Neuronal stem cell (in vitro differentiated cells): ENCODE measurements at regions not wholly inside any gene's neighbourhood (a gene's known extent, or its start where the extent isn't known, plus 50 kb on each side); places are given as distances from the start of the nearest gene placed in this dataset.
"Not testable (repeated sequence)": the region's sequence is repeated elsewhere in the genome, so short reads cannot be mapped to it uniquely, and the experiment has no call there.

Experiments
- DNase-seq: peaks from one replicate; pipeline ENCODE4 v3.0.0-alpha.2; 2013; ENCODE audit warnings: low spot score
- H2AFZ ChIP-seq: one replicate; pipeline ENCODE4 v1.6.1; 2013; ENCODE audit warnings: mild to moderate bottlenecking, low read length, inconsistent platforms
- H2AK5ac ChIP-seq: 2 replicates; pipeline ENCODE4 v1.6.1; 2013; ENCODE audit warnings: low read depth, mild to moderate bottlenecking, inconsistent platforms, low read length, moderate library complexity, mixed read lengths
- H2BK120ac ChIP-seq: 2 replicates; pipeline ENCODE4 v1.6.1; 2013; ENCODE audit warnings: low read depth, mild to moderate bottlenecking, inconsistent platforms, low read length, moderate library complexity, mixed read lengths
- H2BK12ac ChIP-seq: one replicate; pipeline ENCODE4 v1.6.1; 2013; ENCODE audit warnings: low read length, inconsistent platforms
- H2BK15ac ChIP-seq: 2 replicates; pipeline ENCODE4 v1.6.1; 2013; ENCODE audit warnings: mild to moderate bottlenecking, low read length, inconsistent platforms, mixed read lengths
- H2BK5ac ChIP-seq: one replicate; pipeline ENCODE4 v1.6.1; 2013; ENCODE audit warnings: inconsistent platforms, mild to moderate bottlenecking, low read length, moderate library complexity
- H3K14ac ChIP-seq: one replicate; pipeline ENCODE4 v1.6.1; 2013; ENCODE audit warnings: low read length, inconsistent platforms
- H3K18ac ChIP-seq: 2 replicates; pipeline ENCODE4 v1.6.1; 2013; ENCODE audit warnings: low read length, inconsistent platforms
- H3K23ac ChIP-seq: 2 replicates; pipeline ENCODE4 v1.6.1; 2013; ENCODE audit warnings: low read depth, mild to moderate bottlenecking, mixed read lengths, low read length, inconsistent platforms; ENCODE audit not compliant: poor library complexity
- H3K27ac ChIP-seq: replicated peaks from 3 replicates; pipeline ENCODE4 v1.5.1; 2013; ENCODE audit warnings: low read length, inconsistent platforms
- H3K27me3 ChIP-seq, 3 experiments: 2 replicates each; pipeline ENCODE4 v1.6.1; 2013; ENCODE audit warnings: low read length in 3 of 3, mild to moderate bottlenecking in 2 of 3, inconsistent platforms in 1 of 3, low read depth in 1 of 3, mixed read lengths in 1 of 3, moderate library complexity in 1 of 3; ENCODE audit not compliant: control insufficient read depth in 3 of 3, insufficient read depth in 3 of 3
- H3K36me3 ChIP-seq, 2 donors: replicated peaks in 1 of 2; 2 replicates each; pipeline ENCODE4 v1.6.1; 2013; ENCODE audit warnings: low read length in 2 of 2; ENCODE audit not compliant: control insufficient read depth in 2 of 2, insufficient read depth in 2 of 2
- H3K4ac ChIP-seq: 2 replicates; pipeline ENCODE4 v1.6.1; 2013; ENCODE audit warnings: inconsistent platforms, mild to moderate bottlenecking, low read length, moderate library complexity
- H3K4me1 ChIP-seq, 2 donors: 1 replicate in 1 of 2; 2 replicates in 1 of 2; pipeline ENCODE4 v1.6.1; 2013; ENCODE audit warnings: low read length in 2 of 2, low read depth in 1 of 2; ENCODE audit not compliant: control insufficient read depth in 2 of 2, insufficient read depth in 1 of 2
- H3K4me2 ChIP-seq: one replicate; pipeline ENCODE4 v1.6.1; 2013; ENCODE audit warnings: mild to moderate bottlenecking, low read length, inconsistent platforms; ENCODE audit not compliant: insufficient read depth, poor library complexity, severe bottlenecking
- H3K4me3 ChIP-seq, 2 donors: 2 replicates each; pipeline ENCODE4 v1.5.1; 2013; ENCODE audit warnings: low read length in 2 of 2, mild to moderate bottlenecking in 2 of 2, inconsistent platforms in 1 of 2, moderate library complexity in 1 of 2
- H3K79me1 ChIP-seq: one replicate; pipeline ENCODE4 v1.6.1; 2013; ENCODE audit warnings: low read depth, mild to moderate bottlenecking, inconsistent platforms, low read length, moderate library complexity
- H3K9ac ChIP-seq: one replicate; pipeline ENCODE4 v1.6.1; 2013; ENCODE audit warnings: mild to moderate bottlenecking, low read depth, low read length, inconsistent platforms; ENCODE audit not compliant: poor library complexity
- H3K9me3 ChIP-seq, 2 donors: replicated peaks in 1 of 2; 2 replicates each; pipeline versions ENCODE3 to v1.6.1; 2013; ENCODE audit warnings: low read length in 2 of 2, mild to moderate bottlenecking in 2 of 2, inconsistent platforms in 1 of 2, low read depth in 1 of 2, mixed read lengths in 1 of 2, moderate library complexity in 1 of 2; ENCODE audit not compliant: control insufficient read depth in 2 of 2, insufficient read depth in 1 of 2
- H4K8ac ChIP-seq: one replicate; pipeline ENCODE4 v1.6.1; 2013; ENCODE audit warnings: low read depth, mild to moderate bottlenecking, inconsistent platforms, low read length, moderate library complexity
- H4K91ac ChIP-seq: one replicate; pipeline ENCODE4 v1.6.1; 2013; ENCODE audit warnings: low read length, low read depth, mild to moderate bottlenecking, inconsistent platforms; ENCODE audit not compliant: poor library complexity
- WGBS, 2 donors: extraction: QIAGEN DNeasy Blood & Tissue Kit; methylation state at CpG; one replicate each; pipeline ENCODE4 v1.1.7; 2013; ENCODE audit warnings: missing lambda C conversion rate in 2 of 2, mixed read lengths in 1 of 2; ENCODE audit not compliant: insufficient read length in 2 of 2, insufficient replicate concordance in 1 of 2; ENCODE audit errors: extremely low coverage in 2 of 2; 5-methylcytosine and 5-hydroxymethylcytosine counted together

DNA sequence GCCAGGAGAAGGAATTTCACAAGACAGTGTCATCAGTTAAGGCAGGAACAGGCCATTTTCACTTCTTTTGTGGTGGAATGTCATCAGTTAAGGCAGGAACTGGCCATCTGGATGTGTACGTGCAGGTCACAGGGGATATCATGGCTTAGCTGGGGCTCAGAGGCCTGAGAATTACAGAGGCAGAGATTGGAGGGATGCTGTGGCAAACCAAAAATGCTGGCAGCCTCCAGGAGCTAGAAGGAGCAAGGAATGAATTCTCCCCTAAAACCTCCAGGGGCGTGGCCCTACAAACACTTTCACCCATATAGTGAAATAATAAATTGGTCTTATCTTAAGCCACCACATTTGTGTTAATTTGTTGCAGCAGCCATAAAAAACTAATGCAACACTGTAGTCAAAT is 557.0 kb downstream of the ZNF385D start:
- H3K9ac ChIP-seq, H3K4me3 ChIP-seq, H3K23ac ChIP-seq, H2BK15ac ChIP-seq, H2AK5ac ChIP-seq, H3K27me3 ChIP-seq, H3K4me2 ChIP-seq, H2BK12ac ChIP-seq, H3K36me3 ChIP-seq, H3K4ac ChIP-seq, H3K4me1 ChIP-seq, H3K14ac ChIP-seq, DNase-seq, H2BK120ac ChIP-seq, H3K79me1 ChIP-seq, H2AFZ ChIP-seq, H3K9me3 ChIP-seq, H4K8ac ChIP-seq, H3K18ac ChIP-seq, H4K91ac ChIP-seq, H3K27ac ChIP-seq, H2BK5ac ChIP-seq: not testable (repeated sequence)
- no CpG with 5 or more reads among the region's 2 CpGs for WGBS, 2 donors

DNA sequence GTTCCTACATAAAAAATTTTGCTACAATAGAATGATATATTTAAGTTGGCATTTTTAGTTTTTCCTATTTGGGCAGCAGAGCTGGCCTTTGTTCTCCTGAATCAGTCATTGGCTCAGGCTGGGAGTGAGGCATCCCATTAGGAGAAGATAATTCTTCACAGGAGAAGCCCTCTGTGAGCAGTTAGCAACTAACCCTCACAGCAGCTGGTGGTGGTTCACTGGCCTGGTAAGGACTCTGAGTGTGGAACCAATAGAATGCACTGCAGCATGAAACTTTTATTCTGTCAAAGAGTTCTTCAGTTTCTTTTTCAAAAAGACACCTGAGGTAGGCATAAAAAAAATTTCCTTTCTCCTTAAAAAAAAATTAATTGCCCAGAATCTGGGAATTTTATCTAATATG is 562.6 kb downstream of the ZNF385D start:
- no peaks in the 10 kb centered on the region for H3K9me3 ChIP-seq
- H3K36me3 ChIP-seq, result no peaks in the 10 kb centered on the region
- no peak for DNase-seq
- H3K4me2 ChIP-seq, result no peak overlapping the region
- H3K4me3 ChIP-seq, result no peak overlapping the region
- H3K23ac ChIP-seq, result no peak overlapping the region
- no peak overlapping the region for H3K27ac ChIP-seq
- H2AFZ ChIP-seq, result no peak overlapping the region
- H2BK15ac ChIP-seq, result no peak overlapping the region
- no peak overlapping the region for H2AK5ac ChIP-seq
- no peaks in the 10 kb centered on the region for H3K79me1 ChIP-seq
- no peak overlapping the region for H4K91ac ChIP-seq
- H3K14ac ChIP-seq, result no peak overlapping the region
- no peaks in the 10 kb centered on the region for H3K27me3 ChIP-seq
- no peak overlapping the region for H3K9ac ChIP-seq
- H2BK120ac ChIP-seq, result no peak overlapping the region
- H4K8ac ChIP-seq, result no peak overlapping the region
- H2BK5ac ChIP-seq, result no peak overlapping the region
- no peak overlapping the region for H3K4ac ChIP-seq
- no peak overlapping the region for H2BK12ac ChIP-seq
- no peak overlapping the region for H3K18ac ChIP-seq
- no peaks in the 10 kb centered on the region for H3K4me1 ChIP-seq

DNA sequence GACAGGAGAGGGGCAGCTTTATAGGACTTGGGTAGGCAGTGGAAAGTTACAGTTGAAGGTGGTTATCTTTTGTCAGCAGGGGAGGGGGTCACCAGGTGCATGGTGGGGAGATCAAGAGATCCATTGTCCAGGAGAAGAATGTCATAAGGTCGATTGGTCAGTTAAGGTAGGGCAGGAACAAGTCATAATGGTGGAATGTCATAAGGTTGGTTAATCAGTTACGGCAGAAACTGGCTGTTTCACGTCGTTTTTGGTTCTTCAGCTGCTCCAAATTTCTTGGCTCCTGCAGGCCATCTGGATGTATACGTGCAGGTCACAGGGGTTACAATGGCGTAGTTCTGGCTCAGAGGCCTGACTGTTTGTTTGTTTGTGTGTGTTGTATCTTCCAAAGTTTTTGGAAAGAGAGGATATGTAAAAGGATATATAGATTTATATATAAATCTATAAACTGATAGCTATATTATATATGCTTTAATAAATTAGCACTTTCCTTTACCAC is 565.1 kb downstream of the ZNF385D start:
- Histone ChIP-seq H2BK120ac (no peak overlapping the region), H2BK5ac (no peak overlapping the region), H4K91ac (no peak overlapping the region), H3K4me3 (no peak overlapping the region), H2BK15ac (no peak overlapping the region), H4K8ac (no peak overlapping the region), H3K18ac (no peak overlapping the region), H3K27ac (no peak overlapping the region), H2BK12ac (no peak overlapping the region), H3K27me3 (no peaks in the 10 kb centered on the region), H3K9me3 (no peaks in the 10 kb centered on the region), H3K23ac (no peak overlapping the region), H3K79me1 (no peaks in the 10 kb centered on the region), H3K14ac (no peak overlapping the region), H2AFZ (no peak overlapping the region), H3K4me2 (no peak overlapping the region), H3K36me3 (no peaks in the 10 kb centered on the region), H2AK5ac (no peak overlapping the region), H3K9ac (no peak overlapping the region), H3K4me1 (no peaks in the 10 kb centered on the region), H3K4ac (no peak overlapping the region)
- no CpG with 5 or more reads among the region's 6 CpGs for WGBS, 2 donors
- DNase-seq, result no peak

DNA sequence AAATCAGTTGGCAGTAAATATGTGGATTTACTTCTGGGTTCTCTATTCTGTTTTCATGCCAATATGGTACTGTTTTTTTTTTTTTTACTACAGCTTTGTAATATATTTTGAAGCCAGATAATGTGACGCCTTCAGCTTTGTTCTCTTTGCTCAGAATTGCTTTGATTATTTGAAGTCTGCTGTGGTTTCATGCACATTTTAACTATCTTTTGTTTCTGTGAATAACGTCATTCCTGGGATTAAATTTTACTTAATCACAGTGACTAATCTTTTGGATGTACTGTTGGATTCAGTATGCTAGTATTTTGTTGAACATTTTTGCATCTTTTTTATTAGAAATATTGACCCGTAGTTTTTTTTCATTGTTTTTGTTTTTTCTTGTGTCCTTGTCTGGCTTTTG is 576.5 kb downstream of the ZNF385D start:
- Histone ChIP-seq H2BK12ac (no peak overlapping the region), H3K9me3 (peaks cover 0 to 2% of the 10 kb centered on the region in 2 donors), H2AK5ac (no peak overlapping the region), H3K4me2 (no peak overlapping the region), H3K9ac (no peak overlapping the region), H3K23ac (no peak overlapping the region), H3K27ac (no peak overlapping the region), H3K4ac (no peak overlapping the region), H3K79me1 (no peaks in the 10 kb centered on the region), H2BK120ac (no peak overlapping the region), H2AFZ (no peak overlapping the region), H3K4me3 (no peak overlapping the region), H2BK5ac (no peak overlapping the region), H3K14ac (no peak overlapping the region), H3K18ac (no peak overlapping the region), H4K91ac (no peak overlapping the region), H2BK15ac (no peak overlapping the region), H3K4me1 (no peaks in the 10 kb centered on the region), H4K8ac (no peak overlapping the region), H3K36me3 (no peaks in the 10 kb centered on the region), H3K27me3 (no peaks in the 10 kb centered on the region)
- DNase-seq, result no peak
- no CpG with 5 or more reads among the region's 3 CpGs for WGBS, 2 donors
